H7 (cell line): ENCODE measurements at regions not wholly inside any gene's neighbourhood (a gene's known extent, or its start where the extent isn't known, plus 50 kb on each side); places are given as distances from the start of the nearest gene placed in this dataset.

Source experiments
- DNase-seq: peaks from one replicate; pipeline ENCODE4 v3.0.0; 2012
- H3K27me3 ChIP-seq: 2 replicates; pipeline ENCODE4 v1.6.0; 2011; ENCODE audit warnings: mild to moderate bottlenecking, low read length; ENCODE audit not compliant: control insufficient read depth, insufficient read depth
- H3K36me3 ChIP-seq: replicated peaks from 2 replicates; pipeline ENCODE4 v1.5.1; 2011; ENCODE audit warnings: low read length; ENCODE audit not compliant: control insufficient read depth, insufficient read depth
- H3K4me3 ChIP-seq: 2 replicates; pipeline ENCODE4 v1.5.1; 2011; ENCODE audit warnings: low read depth, mild to moderate bottlenecking, control low read depth, low read length, moderate library complexity; ENCODE audit not compliant: insufficient read depth

- H3K4me3 ChIP-seq: no peak overlapping the region
- H3K27me3 ChIP-seq: no peaks in the 10 kb centered on the region
- no peak for DNase-seq
- no peaks in the 10 kb centered on the region for H3K36me3 ChIP-seq
Measured at GRCh38 chr9:13616491-13617035, 337.1 kb upstream of the MPDZ start.

- no peaks in the 10 kb centered on the region for H3K36me3 ChIP-seq
- H3K4me3 ChIP-seq: no peak overlapping the region
- H3K27me3 ChIP-seq: no peaks in the 10 kb centered on the region
- no peak for DNase-seq
Measured at GRCh38 chr9:13615660-13616490, 336.4 kb upstream of the MPDZ start.

DNA sequence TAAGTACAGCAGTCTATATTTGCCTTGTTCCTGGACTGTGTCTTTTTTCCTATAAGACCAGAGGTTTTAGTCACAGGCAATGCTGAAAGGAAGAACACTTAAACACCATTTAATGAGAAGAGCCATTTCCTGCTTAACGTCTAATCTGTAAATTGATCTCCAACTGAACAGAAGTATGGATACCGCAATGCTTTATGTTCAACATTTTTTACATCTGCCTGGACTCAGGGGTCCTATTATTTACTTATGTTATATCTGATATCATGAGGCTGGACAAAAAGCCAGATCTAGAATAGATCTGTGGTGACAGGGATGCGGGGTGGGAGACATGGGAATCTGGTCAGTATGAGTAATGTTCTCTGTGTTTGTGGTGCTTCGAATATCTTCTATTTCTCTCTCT lies 334.6 kb upstream of the MPDZ start:
- no peak overlapping the region for H3K4me3 ChIP-seq
- DNase-seq: no peak
- H3K36me3 ChIP-seq: no peaks in the 10 kb centered on the region
- H3K27me3 ChIP-seq: no peaks in the 10 kb centered on the region

- H3K36me3 ChIP-seq: no peaks in the 10 kb centered on the region
- H3K27me3 ChIP-seq: no peaks in the 10 kb centered on the region
- no peak overlapping the region for H3K4me3 ChIP-seq
- DNase-seq: no peak
Measured at GRCh38 chr9:13613296-13613695, 333.8 kb upstream of the MPDZ start.

GRCh38 chr9:13608451-13608850 lies 329.0 kb upstream of the MPDZ start:
- Histone ChIP-seq H3K27me3 (no peaks in the 10 kb centered on the region), H3K36me3 (no peaks in the 10 kb centered on the region), H3K4me3 (no peak overlapping the region)
- DNase-seq: no peak

DNA sequence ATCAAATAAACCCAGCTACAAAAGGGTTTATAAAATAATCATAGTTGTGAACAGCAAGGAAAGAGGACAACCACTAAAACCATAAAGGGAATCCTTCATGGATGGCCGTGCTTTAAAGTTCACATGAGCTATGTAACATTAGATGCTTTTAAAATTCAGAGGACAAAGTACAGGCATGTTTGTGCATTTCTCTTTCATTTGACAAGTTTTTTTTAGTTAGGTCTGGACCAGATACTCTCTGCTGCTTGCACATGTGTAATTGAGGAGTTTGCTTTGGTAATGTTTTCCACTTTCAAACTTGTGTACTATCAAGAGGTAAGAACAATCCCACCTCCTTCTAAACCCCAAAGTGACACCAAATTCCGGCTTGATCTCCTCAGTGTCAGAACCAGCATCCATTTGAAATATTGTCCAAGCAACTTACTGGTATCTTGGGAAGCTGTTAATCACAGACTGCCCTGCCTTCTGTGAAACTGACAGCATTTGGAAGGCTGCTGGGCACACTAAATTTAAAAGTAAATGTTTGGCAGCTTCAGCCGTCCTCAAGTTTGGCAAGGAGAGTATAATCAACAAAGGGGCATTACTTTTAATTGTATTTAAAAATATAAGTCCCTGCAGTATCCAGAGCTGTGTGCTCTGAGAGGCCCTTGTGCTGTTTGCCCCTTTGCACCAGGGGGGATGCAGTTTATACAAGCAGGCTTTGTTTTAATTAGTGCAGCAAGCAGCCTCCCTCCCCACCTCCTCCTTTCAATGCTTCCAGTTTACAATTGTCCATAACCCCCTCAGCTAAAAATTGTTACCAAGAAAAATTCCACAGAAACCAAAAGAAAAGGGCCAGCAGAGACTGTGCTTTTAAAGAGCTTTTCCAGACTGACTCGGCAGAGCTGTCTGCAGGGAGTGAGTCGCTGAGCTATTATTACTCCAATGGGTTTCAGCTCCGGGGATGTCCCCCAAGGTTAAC lies 328.3 kb upstream of the MPDZ start:
- no peaks in the 10 kb centered on the region for H3K36me3 ChIP-seq
- H3K27me3 ChIP-seq: no peaks in the 10 kb centered on the region
- no peak for DNase-seq
- no peak overlapping the region for H3K4me3 ChIP-seq

DNA sequence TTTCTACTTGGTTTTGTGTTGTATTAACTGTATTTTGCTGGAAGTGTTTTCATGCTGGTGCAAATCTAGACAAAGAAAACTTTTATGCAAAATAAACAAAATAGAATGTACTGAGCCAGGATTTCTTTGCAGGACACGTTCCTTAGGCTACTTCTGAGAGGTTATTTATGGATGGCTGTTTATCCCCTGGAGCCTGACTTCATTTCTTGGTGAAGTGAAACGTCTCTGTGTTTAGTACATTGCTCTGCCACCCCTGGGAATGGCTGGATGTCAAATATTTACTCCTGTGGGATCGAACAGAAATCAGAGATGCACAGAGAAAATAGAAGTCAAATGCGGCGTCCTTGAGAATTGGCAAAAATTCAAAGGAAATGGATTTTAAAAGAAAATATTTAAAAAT lies 327.1 kb upstream of the MPDZ start:
- Histone ChIP-seq H3K27me3 (no peaks in the 10 kb centered on the region), H3K4me3 (no peak overlapping the region), H3K36me3 (no peaks in the 10 kb centered on the region)
- DNase-seq: no peak

- no peak for DNase-seq
- Histone ChIP-seq H3K4me3 (no peak overlapping the region), H3K27me3 (no peaks in the 10 kb centered on the region), H3K36me3 (no peaks in the 10 kb centered on the region)
Measured at GRCh38 chr9:13603921-13604320, 324.4 kb upstream of the MPDZ start.

DNA sequence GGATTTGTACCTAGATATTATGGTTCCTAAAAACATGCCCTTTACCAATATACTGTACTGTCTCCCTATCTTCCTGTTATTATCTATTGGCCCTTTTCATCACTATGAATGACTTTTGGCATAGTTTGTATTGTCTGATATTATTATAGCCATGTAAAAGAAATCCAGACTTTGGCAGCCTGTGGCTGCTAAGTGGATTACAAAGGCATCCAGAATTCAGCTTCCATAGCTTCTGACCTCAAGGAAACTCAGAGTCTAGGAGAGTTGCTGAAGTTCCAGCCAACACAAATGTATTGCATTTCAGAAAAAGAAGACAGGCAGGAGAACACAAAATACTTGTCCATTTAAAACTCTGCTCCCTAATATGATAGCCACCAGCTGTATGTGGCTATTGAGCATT lies 319.2 kb upstream of the MPDZ start:
- no peaks in the 10 kb centered on the region for H3K27me3 ChIP-seq
- H3K4me3 ChIP-seq: no peak overlapping the region
- no peaks in the 10 kb centered on the region for H3K36me3 ChIP-seq
- DNase-seq: no peak

- no peaks in the 10 kb centered on the region for H3K27me3 ChIP-seq
- no peaks in the 10 kb centered on the region for H3K36me3 ChIP-seq
- no peak for DNase-seq
- H3K4me3 ChIP-seq: no peak overlapping the region
Measured at GRCh38 chr9:13597427-13597826, 317.9 kb upstream of the MPDZ start.

- Histone ChIP-seq H3K4me3 (no peak overlapping the region), H3K36me3 (no peaks in the 10 kb centered on the region), H3K27me3 (no peaks in the 10 kb centered on the region)
- no peak for DNase-seq
Measured at GRCh38 chr9:13597004-13597403, 317.5 kb upstream of the MPDZ start.

GRCh38 chr9:13596383-13596970 lies 317.0 kb upstream of the MPDZ start:
- no peaks in the 10 kb centered on the region for H3K36me3 ChIP-seq
- no peak for DNase-seq
- no peaks in the 10 kb centered on the region for H3K27me3 ChIP-seq
- H3K4me3 ChIP-seq: no peak overlapping the region

DNA sequence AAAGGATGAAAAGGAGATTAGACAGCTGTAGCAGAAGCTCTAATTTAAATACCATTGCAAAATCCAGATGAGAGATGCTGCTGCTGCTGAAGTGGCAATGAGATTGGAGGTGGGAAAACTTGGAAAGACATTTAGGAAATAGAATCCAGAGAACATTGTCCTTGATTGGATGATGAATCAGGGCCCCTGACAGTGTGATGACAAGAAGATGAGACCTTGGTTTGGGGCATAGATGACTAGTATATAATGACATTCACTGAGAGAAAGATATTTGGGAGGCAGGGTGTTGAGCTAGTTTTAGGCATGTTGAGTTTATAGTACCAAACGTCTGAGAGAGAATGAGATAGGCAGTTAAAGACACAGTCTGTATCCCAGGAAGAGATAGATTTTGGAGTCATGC lies 311.5 kb upstream of the MPDZ start:
- H3K27me3 ChIP-seq: no peaks in the 10 kb centered on the region
- H3K4me3 ChIP-seq: no peak overlapping the region
- no peak for DNase-seq

GRCh38 chr9:13589034-13589737 lies 309.7 kb upstream of the MPDZ start:
- no peak overlapping the region for H3K4me3 ChIP-seq
- DNase-seq: no peak

More for the DNA sequence above, 311.5 kb upstream of the MPDZ start:
- no peaks in the 10 kb centered on the region for H3K36me3 ChIP-seq

More at GRCh38 chr9:13589034-13589737, 309.7 kb upstream of the MPDZ start:
- H3K36me3 ChIP-seq: no peaks in the 10 kb centered on the region
- H3K27me3 ChIP-seq: no peaks in the 10 kb centered on the region
